ENCODE measurements at regions not wholly inside any gene's neighbourhood (a gene's known extent, or its start where the extent isn't known, plus 50 kb on each side); places are given as distances from the start of the nearest gene placed in this dataset.
A peak's percentile ranks its signal among the peaks of the same experiment; 100 is the strongest.

GRCh38 chr17:72511874-72512273, 391.1 kb downstream of the SOX9 start:
- peak; percentile 37 for DNase-seq (ENCODE audit: low spot score)
- H3K4me1 ChIP-seq (ENCODE audit: insufficient read depth): peaks cover 25% of the 10 kb centered on the region
- no peaks in the 10 kb centered on the region for H3K9me3 ChIP-seq (ENCODE audit: low read depth)
- WGBS (ENCODE audit: low lambda C conversion rate, missing lambda C conversion rate): 83% methylated on average over 3 of the region's 3 CpGs
- H3K27me3 ChIP-seq: no peaks in the 10 kb centered on the region
- TF ChIP-seq, protein P1, sequence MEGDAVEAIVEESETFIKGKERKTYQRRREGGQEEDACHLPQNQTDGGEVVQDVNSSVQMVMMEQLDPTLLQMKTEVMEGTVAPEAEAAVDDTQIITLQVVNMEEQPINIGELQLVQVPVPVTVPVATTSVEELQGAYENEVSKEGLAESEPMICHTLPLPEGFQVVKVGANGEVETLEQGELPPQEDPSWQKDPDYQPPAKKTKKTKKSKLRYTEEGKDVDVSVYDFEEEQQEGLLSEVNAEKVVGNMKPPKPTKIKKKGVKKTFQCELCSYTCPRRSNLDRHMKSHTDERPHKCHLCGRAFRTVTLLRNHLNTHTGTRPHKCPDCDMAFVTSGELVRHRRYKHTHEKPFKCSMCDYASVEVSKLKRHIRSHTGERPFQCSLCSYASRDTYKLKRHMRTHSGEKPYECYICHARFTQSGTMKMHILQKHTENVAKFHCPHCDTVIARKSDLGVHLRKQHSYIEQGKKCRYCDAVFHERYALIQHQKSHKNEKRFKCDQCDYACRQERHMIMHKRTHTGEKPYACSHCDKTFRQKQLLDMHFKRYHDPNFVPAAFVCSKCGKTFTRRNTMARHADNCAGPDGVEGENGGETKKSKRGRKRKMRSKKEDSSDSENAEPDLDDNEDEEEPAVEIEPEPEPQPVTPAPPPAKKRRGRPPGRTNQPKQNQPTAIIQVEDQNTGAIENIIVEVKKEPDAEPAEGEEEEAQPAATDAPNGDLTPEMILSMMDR (IDR thresholded peaks at IDR 0.05; ENCODE audit: poor library complexity): no peak
- TF ChIP-seq EZH2phosphoT487 (IDR thresholded peaks at IDR 0.05; ENCODE audit: low read depth, severe bottlenecking, unreplicated experiment): no peak
- no peak for TF ChIP-seq EZH2 (IDR thresholded peaks at IDR 0.05; ENCODE audit: borderline replicate concordance)
- H3K36me3 ChIP-seq (replicated peaks; ENCODE audit: insufficient read depth, low read depth): no peaks in the 10 kb centered on the region
- peaks cover 84% of the 10 kb centered on the region for H3K79me2 ChIP-seq
- H3K9me2 ChIP-seq (replicated peaks; ENCODE audit: insufficient read depth): no peaks in the 10 kb centered on the region
- no peak overlapping the region for H3K4me3 ChIP-seq
- H3K27ac ChIP-seq: no peak overlapping the region
- no peak overlapping the region for H3K4me2 ChIP-seq
- H2AFZ ChIP-seq: no peak overlapping the region
- H4K20me1 ChIP-seq (ENCODE audit: insufficient read depth, poor library complexity, severe bottlenecking): no peaks in the 10 kb centered on the region

DNA sequence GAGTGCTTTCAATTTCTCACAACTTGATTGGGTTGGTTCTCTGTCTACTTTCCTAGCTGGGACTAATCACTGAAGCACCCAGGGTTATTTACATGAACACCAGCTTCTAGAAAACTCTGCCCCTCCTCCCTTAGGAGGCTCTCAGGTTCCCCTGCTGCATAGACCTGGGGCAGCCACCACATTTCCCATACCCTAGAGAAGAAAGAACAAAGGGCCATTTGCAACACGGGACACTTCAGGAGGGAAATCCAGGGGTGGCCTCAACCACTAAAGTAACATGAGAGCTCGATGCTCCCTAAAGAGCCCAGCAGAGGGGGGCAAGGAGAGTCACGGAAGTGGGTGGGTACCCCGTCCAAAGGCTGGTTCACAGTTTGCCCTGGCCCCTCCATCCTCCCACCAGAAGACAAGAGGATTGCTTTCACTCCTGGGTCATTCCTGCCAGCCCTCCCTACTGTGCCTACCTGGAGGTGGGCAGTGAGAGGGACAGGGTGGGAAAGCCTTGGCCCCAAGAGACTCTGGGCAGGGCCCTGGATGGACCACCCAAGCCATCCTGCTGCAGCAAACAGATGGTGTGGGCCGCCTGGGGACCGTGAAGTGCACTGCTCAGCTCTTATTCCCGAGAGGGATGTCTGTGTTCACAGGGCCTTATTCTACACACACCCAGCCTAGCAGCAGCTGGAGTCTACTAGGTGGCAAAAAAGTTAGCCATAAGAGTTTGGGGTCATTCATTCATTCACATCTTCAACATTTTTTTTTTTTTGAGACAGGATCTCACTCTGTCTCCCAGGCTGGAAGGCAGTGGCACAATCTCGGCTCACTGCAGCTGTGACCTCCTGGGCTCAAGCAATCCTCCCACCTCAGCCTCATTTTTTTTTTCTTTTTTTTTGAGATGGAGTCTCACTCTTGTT, 392.1 kb downstream of the SOX9 start:
- Histone ChIP-seq H3K27ac (no peak overlapping the region), H3K4me3 (no peak overlapping the region), H3K4me2 (no peak overlapping the region), H3K4me1 (ENCODE audit: insufficient read depth) (peaks cover 36% of the 10 kb centered on the region), H3K27me3 (no peaks in the 10 kb centered on the region), H4K20me1 (ENCODE audit: insufficient read depth, poor library complexity, severe bottlenecking) (no peaks in the 10 kb centered on the region), H3K9me2 (replicated peaks; ENCODE audit: insufficient read depth) (no peaks in the 10 kb centered on the region), H3K9me3 (ENCODE audit: low read depth) (no peaks in the 10 kb centered on the region), H2AFZ (no peak overlapping the region), H3K36me3 (replicated peaks; ENCODE audit: insufficient read depth, low read depth) (no peaks in the 10 kb centered on the region), H3K79me2 (peaks cover 84% of the 10 kb centered on the region)
- DNase-seq (ENCODE audit: low spot score): no peak
- WGBS (ENCODE audit: low lambda C conversion rate, missing lambda C conversion rate): 89% methylated on average over 8 of the region's 8 CpGs
- TF ChIP-seq, protein P1 (IDR thresholded peaks at IDR 0.05; ENCODE audit: poor library complexity): no peak
- no peak for TF ChIP-seq EZH2phosphoT487 (IDR thresholded peaks at IDR 0.05; ENCODE audit: low read depth, severe bottlenecking, unreplicated experiment)
- TF ChIP-seq EZH2 (IDR thresholded peaks at IDR 0.05; ENCODE audit: borderline replicate concordance): no peak

DNA sequence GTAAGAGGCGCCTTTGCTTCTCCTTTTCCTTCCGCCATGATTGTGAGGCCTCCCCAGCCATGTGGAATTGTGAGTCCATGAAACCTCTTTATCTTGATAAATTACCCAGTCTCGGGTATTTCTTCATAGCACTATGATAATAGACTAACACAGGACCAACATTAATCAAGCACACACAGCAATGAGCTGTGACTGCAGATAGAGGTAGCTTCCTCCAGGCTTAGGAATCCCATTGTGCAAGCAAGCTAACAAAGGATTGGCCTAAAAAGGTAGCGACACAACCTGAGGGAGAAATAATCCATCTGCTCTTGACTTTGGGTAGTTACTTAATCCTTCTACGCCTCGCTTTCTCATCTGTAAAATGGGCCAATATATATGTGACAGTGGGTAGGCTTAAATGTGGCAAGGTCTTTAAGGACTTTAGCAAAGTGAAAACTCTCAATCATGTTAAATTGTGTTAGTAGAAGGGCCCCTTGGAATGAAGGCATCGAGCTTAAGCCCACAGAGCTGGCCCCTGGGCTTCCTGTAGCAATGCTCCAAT, 393.6 kb downstream of the SOX9 start:
- no peaks in the 10 kb centered on the region for H3K9me3 ChIP-seq (ENCODE audit: low read depth)
- H3K79me2 ChIP-seq: peaks cover 75% of the 10 kb centered on the region
- H3K4me2 ChIP-seq: no peak overlapping the region
- no peaks in the 10 kb centered on the region for H4K20me1 ChIP-seq (ENCODE audit: insufficient read depth, poor library complexity, severe bottlenecking)
- peaks cover 43% of the 10 kb centered on the region for H3K4me1 ChIP-seq (ENCODE audit: insufficient read depth)
- H2AFZ ChIP-seq: no peak overlapping the region
- TF ChIP-seq EZH2 (IDR thresholded peaks at IDR 0.05; ENCODE audit: borderline replicate concordance) (no peak), EZH2phosphoT487 (IDR thresholded peaks at IDR 0.05; ENCODE audit: low read depth, severe bottlenecking, unreplicated experiment) (no peak)
- TF ChIP-seq, protein P1 (IDR thresholded peaks at IDR 0.05; ENCODE audit: poor library complexity): no peak
- no peak overlapping the region for H3K4me3 ChIP-seq
- 92% methylated on average over 7 of the region's 7 CpGs for WGBS (ENCODE audit: low lambda C conversion rate, missing lambda C conversion rate)
- no peaks in the 10 kb centered on the region for H3K27me3 ChIP-seq
- no peak overlapping the region for H3K27ac ChIP-seq
- no peaks in the 10 kb centered on the region for H3K36me3 ChIP-seq (replicated peaks; ENCODE audit: insufficient read depth, low read depth)
- no peak for DNase-seq (ENCODE audit: low spot score)
- no peaks in the 10 kb centered on the region for H3K9me2 ChIP-seq (replicated peaks; ENCODE audit: insufficient read depth)
